ENCODE measurements at regions not wholly inside any gene's neighbourhood (a gene's known extent, or its start where the extent isn't known, plus 50 kb on each side); places are given as distances from the start of the nearest gene placed in this dataset.
"Not testable (repeated sequence)": the region's sequence is repeated elsewhere in the genome, so short reads cannot be mapped to it uniquely, and the experiment has no call there.

- DNase-seq (ENCODE audit: low read depth in 2 of 2): no peak
These were observed 95.7 kb downstream of the FASLG start for GRCh38 chr1:172754609-172755008.

- DNase-seq (ENCODE audit: low read depth in 2 of 2): no peak
These were observed 96.2 kb downstream of the FASLG start for GRCh38 chr1:172755099-172755498.

- DNase-seq (ENCODE audit: low read depth in 2 of 2): no peak
These were observed 97.1 kb downstream of the FASLG start for GRCh38 chr1:172756024-172756423.

DNA sequence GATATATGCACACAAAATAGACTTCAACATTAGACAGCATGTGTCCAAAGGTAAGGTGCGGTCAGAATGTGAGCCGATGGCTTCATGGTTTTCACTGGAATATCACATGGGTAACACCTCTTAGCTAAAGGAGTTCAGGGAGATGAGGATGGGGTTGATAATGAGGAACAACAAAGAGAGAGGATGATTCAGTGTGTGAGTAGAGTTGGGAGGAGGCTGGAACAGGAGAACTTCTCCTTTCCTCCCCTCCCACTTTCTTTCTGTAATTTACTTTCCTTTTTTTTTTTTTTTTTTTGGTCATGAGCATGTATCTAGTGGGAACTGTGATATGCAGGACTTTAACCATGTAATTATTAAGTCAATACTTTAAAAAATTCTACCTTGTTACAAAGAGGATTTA, 99.4 kb downstream of the FASLG start:
- no peak for DNase-seq (ENCODE audit: low read depth in 2 of 2)

DNA sequence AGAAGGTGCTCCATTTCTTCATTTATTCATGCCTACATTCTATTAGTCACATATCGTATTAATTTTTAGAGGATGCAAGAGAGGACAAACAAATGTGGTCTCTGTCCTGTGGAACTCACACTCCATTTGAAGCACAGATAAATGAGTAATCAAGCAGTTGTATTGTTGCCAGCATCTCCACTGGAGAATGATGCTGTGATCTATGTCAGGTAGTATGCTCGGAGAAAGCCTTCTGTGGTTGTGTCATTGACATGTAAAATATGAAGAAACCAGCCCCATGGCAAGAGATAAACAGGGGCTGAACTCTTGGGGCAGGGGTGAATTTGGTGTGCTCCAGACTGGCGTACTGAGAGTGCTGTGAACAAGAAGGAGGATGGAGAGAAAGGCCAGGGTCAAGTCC, 101.2 kb downstream of the FASLG start:
- no peak for DNase-seq (ENCODE audit: low read depth in 2 of 2)

- DNase-seq (ENCODE audit: low read depth in 2 of 2): no peak
These were observed 102.9 kb downstream of the FASLG start for GRCh38 chr1:172761581-172762486.

DNA sequence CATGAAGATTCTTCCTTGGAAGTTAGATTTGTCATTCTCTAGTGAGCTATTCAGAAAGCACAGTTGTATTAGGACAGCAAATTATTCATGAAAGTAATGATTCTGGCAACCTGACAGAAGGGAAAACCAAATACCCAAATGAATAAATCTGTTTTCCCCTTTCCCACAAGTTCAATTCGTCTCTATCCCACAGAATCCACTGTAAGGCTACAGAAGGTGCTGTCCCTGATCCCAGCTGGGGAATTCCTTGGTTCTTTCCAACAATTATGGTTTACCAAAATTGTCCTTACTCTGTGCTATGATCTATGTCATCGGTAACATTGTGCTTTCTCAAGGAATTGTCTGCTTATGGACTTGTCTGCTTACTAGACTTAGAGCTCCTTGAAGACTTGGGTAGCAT, 104.2 kb downstream of the FASLG start:
- no peak for DNase-seq (ENCODE audit: low read depth in 2 of 2)

DNA sequence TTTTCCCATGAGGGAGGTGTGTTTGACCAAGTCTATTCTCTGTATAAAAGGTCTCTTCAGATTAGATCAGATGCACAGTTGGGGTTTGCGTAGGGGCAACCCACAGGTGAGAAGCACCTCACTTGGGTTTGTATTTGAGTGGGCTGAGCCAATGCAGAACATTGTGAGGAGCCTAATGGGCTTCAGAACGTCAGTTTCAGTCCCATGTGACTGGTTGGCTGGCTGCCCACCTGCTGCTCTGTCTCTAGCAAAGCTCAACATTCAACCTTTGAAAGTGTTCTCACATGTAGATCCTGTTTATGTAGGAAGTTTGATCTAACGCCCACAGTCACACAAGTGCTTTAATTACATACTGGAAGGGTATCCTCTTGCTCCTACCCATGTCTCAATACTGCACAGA, 105.5 kb downstream of the FASLG start:
- DNase-seq (ENCODE audit: low read depth in 2 of 2): no peak

GRCh38 chr1:172766462-172766861, 107.6 kb downstream of the FASLG start:
- no peak for DNase-seq (ENCODE audit: low read depth in 2 of 2)

DNA sequence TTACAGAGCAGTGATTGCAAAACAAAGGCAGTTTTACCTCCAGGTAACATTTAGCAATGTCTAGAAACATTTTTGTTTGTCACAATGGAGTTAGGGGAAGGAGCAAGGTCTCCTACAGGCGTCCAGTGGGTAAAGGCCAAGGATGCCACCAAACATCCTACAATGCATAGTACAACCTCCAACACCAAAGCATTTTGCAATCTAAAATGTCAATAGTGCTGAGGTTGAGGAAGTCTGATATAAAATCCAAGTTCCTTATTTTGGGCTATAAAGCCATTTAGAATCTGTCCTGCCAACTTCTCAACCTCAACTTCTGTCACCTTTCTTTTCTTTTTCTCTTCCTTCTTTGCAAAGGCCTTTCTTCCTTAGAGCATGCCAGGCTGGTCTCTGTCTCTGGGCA, 111.2 kb downstream of the FASLG start:
- no peak for DNase-seq (ENCODE audit: low read depth in 2 of 2)

DNA sequence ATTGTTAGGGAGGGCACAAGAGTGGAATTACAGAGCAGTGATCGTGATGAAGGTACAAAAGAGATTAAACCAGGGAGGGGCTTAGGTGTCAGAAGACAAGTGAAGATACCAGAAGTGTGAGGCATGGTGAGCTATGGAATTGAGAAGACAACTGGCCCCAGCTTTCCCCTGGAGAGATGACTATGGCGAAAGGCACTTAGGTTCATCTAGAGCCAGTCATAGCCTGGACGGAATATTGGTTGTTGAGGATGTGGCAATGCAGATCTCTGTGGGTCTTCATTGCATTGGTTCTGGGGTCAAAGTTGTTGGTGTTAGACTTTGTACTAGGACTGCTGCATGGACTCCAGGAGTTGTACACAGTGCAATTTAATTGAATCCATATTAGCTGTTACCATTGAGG, 115.7 kb downstream of the FASLG start:
- DNase-seq (ENCODE audit: low read depth in 2 of 2): no peak

DNA sequence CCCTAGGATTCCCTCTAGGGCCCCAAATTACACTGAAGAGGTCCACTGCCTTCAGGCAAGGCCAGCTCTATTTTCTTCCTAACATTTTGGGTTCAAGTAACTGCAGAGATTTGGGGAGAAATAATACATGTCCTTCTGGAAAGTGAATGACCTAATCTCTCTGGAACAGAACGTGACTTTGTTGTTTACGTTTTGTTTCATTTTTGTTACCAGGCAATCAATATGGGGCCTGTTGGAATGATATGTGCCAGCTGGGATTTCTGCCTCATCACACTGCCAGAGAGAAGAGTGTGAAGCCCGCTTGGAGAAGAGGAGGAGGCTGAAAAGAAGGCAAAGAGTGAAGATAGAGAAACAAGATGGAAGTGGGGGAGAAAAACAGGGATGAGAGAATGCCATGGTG, 116.7 kb downstream of the FASLG start:
- DNase-seq (ENCODE audit: low read depth in 2 of 2): no peak

- no peak for DNase-seq (ENCODE audit: low read depth in 2 of 2)
These were observed 117.2 kb downstream of the FASLG start for GRCh38 chr1:172776071-172776470.

GRCh38 chr1:172777767-172778166, 118.9 kb downstream of the FASLG start:
- DNase-seq (ENCODE audit: low read depth in 2 of 2): no peak

DNA sequence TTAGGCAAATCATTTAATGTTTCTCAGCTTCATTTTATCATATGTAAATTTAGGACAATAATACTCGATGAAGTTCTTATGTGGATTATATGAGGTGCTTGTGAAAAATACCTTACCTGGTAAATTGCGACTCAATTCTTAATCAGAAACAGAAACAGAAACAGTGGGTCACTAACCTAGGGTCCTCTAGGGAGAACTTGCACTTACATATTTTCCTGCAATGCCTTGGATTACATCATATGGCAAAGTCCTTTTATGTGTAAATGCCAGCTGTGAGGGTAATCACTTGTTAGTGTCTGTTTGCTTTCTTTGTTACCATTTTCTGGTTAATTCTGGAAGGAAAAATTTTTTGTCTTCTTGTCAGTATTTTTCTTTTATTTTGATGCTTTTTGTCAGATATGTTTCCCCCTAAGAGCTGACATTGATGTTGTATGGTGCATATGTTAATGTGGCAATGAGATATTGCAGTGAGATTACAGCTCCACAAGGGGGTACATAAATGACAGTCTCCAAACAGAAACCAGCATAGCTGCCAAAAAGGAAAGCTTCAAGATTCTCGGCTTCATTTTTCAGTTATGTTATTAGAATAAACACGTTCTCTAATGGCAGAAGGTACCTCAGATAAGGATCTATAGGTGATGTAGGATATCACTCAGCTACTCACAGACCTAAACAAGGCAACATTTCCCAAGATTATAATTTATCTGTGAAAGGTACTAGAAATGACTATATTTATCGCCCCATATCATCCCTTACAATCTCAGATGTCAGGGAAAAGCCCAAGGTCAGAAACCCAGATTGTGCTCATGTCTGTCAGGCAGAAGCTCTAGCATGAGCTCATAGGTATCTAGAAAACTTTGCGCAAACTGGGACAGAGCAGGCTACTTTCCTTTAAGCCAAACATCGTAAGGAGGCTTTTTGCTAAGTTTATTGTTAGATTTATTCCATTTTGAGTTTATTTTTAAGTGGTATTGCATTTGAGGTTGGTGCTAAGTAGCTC, 119.9 kb downstream of the FASLG start:
- DNase-seq (ENCODE audit: low read depth in 2 of 2): no peak

DNA sequence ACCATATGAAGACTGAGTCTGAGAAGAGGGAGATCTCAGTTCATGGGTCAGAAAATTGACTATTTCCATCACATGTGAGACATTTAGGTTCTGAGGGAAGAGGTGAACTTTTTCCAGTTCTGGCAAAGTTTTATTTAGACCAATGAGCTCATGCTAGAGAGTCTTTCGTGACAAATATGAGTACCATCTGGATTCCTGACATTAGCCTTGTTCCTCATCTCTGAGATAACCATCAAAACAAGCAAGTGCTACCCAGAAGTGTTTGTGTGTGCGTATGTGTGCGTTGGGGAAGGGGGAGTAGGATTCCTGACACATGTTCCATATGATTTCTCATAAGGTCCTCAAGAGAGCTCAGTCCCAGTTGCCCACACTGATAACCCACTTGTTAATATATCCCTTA, 120.6 kb downstream of the FASLG start:
- no peak for DNase-seq (ENCODE audit: low read depth in 2 of 2)

GRCh38 chr1:172781513-172782140, 122.7 kb downstream of the FASLG start:
- DNase-seq (ENCODE audit: low read depth in 2 of 2): no peak

DNA sequence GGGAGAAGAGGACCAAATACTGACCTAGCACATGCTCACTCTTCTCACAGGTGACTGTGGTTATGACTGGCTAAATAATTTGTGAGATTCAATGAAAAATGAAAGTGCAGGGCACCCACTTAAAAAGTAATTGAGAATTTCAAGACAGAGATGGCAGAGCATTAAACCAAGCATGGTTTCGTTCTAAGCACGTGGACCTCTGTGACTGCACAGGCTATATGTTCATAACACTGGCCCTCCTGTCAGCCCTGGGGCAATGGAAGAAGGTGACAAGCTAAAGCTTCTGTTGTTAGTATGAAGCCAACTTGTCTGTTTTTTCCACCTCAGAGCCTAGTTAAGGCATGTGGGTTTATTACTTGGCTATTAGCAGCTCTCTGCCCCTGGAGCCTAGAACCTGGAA, 130.9 kb downstream of the FASLG start:
- no peak for DNase-seq (ENCODE audit: low read depth in 2 of 2)

GRCh38 chr1:172790245-172790644, 131.3 kb downstream of the FASLG start:
- DNase-seq (ENCODE audit: low read depth in 2 of 2): no peak

DNA sequence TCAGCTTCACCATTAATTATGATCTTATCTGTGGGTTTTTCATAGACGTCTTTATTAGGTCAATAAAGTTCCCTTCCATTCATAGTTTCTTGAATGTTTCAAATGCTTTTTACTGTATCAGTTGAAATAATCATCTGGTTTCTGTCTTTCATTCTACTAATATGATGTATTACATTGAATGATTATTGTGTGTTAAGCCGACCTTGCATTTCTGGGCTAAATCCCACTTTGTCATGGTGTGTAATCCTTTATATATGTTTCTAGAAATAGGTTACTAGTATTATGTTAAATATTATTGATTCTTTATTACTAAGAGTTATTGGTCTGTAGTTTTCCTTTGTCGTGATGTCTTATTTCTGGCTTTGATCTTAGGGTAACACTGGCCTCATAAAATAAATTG, 134.9 kb downstream of the FASLG start:
- DNase-seq (ENCODE audit: low read depth in 2 of 2): no peak

DNA sequence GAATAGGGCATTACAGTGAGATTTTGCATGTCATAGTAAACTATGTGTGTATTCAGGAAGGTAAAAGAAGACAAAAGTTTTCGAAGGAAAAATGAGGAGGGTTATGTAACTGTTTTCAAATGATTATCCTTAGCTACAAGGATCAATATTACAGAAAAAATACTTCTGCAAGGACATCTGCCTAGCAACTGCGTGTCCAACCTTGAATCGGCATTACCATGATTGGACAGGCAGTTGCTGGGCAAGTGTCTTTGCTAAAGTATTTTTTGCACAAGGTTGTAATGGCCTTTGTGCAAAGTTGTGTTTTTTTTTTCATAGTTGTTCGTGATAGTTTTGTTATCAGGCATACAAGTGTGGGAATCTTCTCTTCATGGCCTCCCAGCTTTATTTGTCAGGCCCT, 136.8 kb downstream of the FASLG start:
- DNase-seq (ENCODE audit: low read depth in 2 of 2): no peak

GRCh38 chr1:172799804-172800203, 140.9 kb downstream of the FASLG start:
- DNase-seq (ENCODE audit: low read depth in 2 of 2): not testable (repeated sequence)

All from stimulated activated CD4-positive, alpha-beta T cell treated with anti-CD3 and anti-CD28 coated beads, Interleukin-12 subunit alpha, Interleukin-12 subunit beta, amount 100 ng/mL, for 24 hours (primary cell).